KMS-11 (cell line): ENCODE measurements at regions not wholly inside any gene's neighbourhood (a gene's known extent, or its start where the extent isn't known, plus 50 kb on each side); places are given as distances from the start of the nearest gene placed in this dataset.

Source experiments
- H2AFZ ChIP-seq: fragments of 200-600 bp; sonication (generic); 2 replicates; pipeline ENCODE4 v1.6.1; 2016; ENCODE audit warnings: antibody characterized with exemption, mixed run types, low read depth
- H3K27ac ChIP-seq: fragments of 200-600 bp; sonication (generic); 2 replicates; pipeline ENCODE4 v1.6.1; 2016; ENCODE audit warnings: mild to moderate bottlenecking, mixed run types
- H3K27me3 ChIP-seq: fragments of 200-600 bp; sonication (generic); 2 replicates; pipeline ENCODE4 v1.6.1; 2017; ENCODE audit warnings: mild to moderate bottlenecking, low read depth, mixed run types, moderate library complexity; ENCODE audit not compliant: insufficient read depth
- H3K36me3 ChIP-seq: fragments of 200-600 bp; sonication (generic); 2 replicates; pipeline ENCODE4 v1.6.1; 2017; ENCODE audit warnings: mild to moderate bottlenecking, mixed run types; ENCODE audit not compliant: insufficient read depth
- H3K4me1 ChIP-seq: fragments of 200-600 bp; sonication (generic); 2 replicates; pipeline ENCODE4 v1.6.1; 2016; ENCODE audit warnings: mild to moderate bottlenecking, low read depth, mixed run types; ENCODE audit not compliant: poor library complexity, severe bottlenecking
- H3K4me2 ChIP-seq: fragments of 200-600 bp; sonication (generic); 2 replicates; pipeline ENCODE4 v1.7.0; 2016; ENCODE audit warnings: mild to moderate bottlenecking, mixed run types
- H3K4me3 ChIP-seq: fragments of 200-600 bp; sonication (generic); IDR thresholded peaks from 2 replicates; pipeline ENCODE4 v1.6.1; 2017; ENCODE audit warnings: low read depth, low read length, mixed read lengths; ENCODE audit not compliant: insufficient read depth
- H3K79me2 ChIP-seq: fragments of 200-600 bp; sonication (generic); 2 replicates; pipeline ENCODE4 v1.6.1; 2016; ENCODE audit warnings: low read depth, mixed run types; ENCODE audit not compliant: insufficient read depth
- H3K9ac ChIP-seq: fragments of 200-600 bp; sonication (generic); 2 replicates; pipeline ENCODE4 v1.6.1; 2016; ENCODE audit warnings: mild to moderate bottlenecking, mixed run types
- H4K20me1 ChIP-seq: fragments of 200-600 bp; sonication (generic); 2 replicates; pipeline ENCODE4 v1.6.1; 2016; ENCODE audit warnings: mild to moderate bottlenecking, mixed run types; ENCODE audit not compliant: insufficient read depth
- CTCF ChIP-seq: fragments of 200-600 bp; sonication (generic); conservative IDR thresholded peaks from 2 replicates; pipeline ENCODE4 v1.6.1; 2017; ENCODE audit warnings: low read depth, mild to moderate bottlenecking, antibody characterized with exemption, low read length, moderate library complexity, mixed read lengths

GRCh38 chr7:39883812-39884390 is 66.2 kb upstream of the CDK13 start:
- Histone ChIP-seq H3K27ac (no peak overlapping the region), H3K4me3 (no peak overlapping the region), H2AFZ (no peak overlapping the region), H4K20me1 (no peaks in the 10 kb centered on the region), H3K27me3 (no peaks in the 10 kb centered on the region), H3K79me2 (no peaks in the 10 kb centered on the region), H3K4me2 (no peak overlapping the region), H3K4me1 (no peaks in the 10 kb centered on the region), H3K9ac (no peak overlapping the region), H3K36me3 (no peaks in the 10 kb centered on the region)
- no peak for TF ChIP-seq CTCF

GRCh38 chr7:39888171-39888853 is 61.7 kb upstream of the CDK13 start:
- TF ChIP-seq CTCF: no peak
- Histone ChIP-seq H4K20me1 (no peaks in the 10 kb centered on the region), H3K4me1 (no peaks in the 10 kb centered on the region), H3K9ac (no peak overlapping the region), H3K36me3 (no peaks in the 10 kb centered on the region), H3K4me2 (no peak overlapping the region), H3K4me3 (no peak overlapping the region), H3K27ac (no peak overlapping the region), H2AFZ (no peak overlapping the region), H3K27me3 (no peaks in the 10 kb centered on the region), H3K79me2 (no peaks in the 10 kb centered on the region)

GRCh38 chr7:39890411-39890810 is 59.6 kb upstream of the CDK13 start:
- no peak for TF ChIP-seq CTCF
- Histone ChIP-seq H3K9ac (no peak overlapping the region), H3K4me3 (no peak overlapping the region)

DNA sequence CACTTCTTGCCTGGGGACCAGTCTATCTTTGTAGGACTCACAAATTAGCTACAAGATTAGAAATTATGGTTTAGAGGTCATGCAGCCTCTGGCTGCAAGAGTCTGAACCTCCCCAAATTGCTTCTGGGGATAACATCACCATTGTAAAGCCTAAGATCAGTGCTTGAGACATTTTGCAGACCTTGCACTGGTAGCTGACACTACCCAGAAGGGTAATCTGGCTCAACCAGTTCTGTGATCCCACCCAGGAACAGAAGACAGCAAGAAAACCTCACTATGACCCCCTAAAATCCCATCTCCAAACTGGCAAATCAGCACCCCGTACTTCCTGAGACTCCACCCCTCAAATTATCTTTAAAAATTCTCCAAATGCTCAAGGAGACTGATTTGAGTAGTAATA is 58.2 kb upstream of the CDK13 start:
- no peak for TF ChIP-seq CTCF
- no peak overlapping the region for H3K9ac ChIP-seq
- H3K36me3 ChIP-seq: no peaks in the 10 kb centered on the region
- H4K20me1 ChIP-seq: no peaks in the 10 kb centered on the region
- no peak overlapping the region for H3K4me3 ChIP-seq
- H3K27ac ChIP-seq: no peak overlapping the region
- H3K4me1 ChIP-seq: no peaks in the 10 kb centered on the region
- no peaks in the 10 kb centered on the region for H3K79me2 ChIP-seq
- H3K27me3 ChIP-seq: no peaks in the 10 kb centered on the region
- H3K4me2 ChIP-seq: no peak overlapping the region
- no peak overlapping the region for H2AFZ ChIP-seq

More at GRCh38 chr7:39890411-39890810, 59.6 kb upstream of the CDK13 start:
- H3K4me2 ChIP-seq: no peak overlapping the region
- H3K79me2 ChIP-seq: no peaks in the 10 kb centered on the region
- no peak overlapping the region for H2AFZ ChIP-seq
- H3K36me3 ChIP-seq: no peaks in the 10 kb centered on the region
- H3K4me1 ChIP-seq: no peaks in the 10 kb centered on the region
- no peaks in the 10 kb centered on the region for H4K20me1 ChIP-seq
- no peaks in the 10 kb centered on the region for H3K27me3 ChIP-seq
- no peak overlapping the region for H3K27ac ChIP-seq
